GM12873 (cell line): ENCODE measurements at regions not wholly inside any gene's neighbourhood (a gene's known extent, or its start where the extent isn't known, plus 50 kb on each side); places are given as distances from the start of the nearest gene placed in this dataset.

Experiments
- TF ChIP-seq, protein P1 (sequence below): IDR thresholded peaks from 2 replicates; pipeline ENCODE4 v1.5.1; 2012; ENCODE audit warnings: low read depth, mild to moderate bottlenecking, moderate library complexity, low read length, control low read depth; ENCODE audit not compliant: insufficient read depth; ENCODE audit errors: missing control alignments

DNA sequence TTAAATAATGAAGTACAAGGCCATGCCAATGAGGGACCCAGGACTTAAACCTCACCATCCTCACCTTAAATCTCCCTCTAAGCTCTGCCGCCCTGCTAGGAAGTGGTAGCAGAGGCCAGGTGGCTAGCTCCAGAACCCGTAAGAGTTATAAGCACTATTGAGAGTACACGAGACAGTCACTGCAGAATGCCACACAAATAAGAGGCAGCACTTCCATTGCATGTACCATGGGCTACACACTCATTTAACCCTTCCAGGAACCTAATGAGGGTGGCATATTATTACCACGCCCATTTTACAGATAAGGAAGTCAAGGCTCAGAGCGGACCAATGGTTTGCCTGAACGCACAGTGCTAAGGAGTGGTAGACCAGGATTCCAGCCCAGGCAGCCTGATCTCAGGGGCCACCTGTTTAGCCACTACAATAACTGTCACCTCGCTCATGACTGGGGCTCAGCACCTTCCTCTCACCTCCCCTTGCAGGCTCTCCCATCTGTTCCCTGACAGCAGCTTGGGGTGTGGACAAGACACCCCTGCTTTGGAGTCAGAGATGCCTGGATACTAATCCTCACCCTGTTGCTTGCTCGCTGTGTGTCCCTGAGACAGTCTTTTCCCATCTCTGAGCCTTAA is 54.8 kb upstream of the ID3 start:
- TF ChIP-seq, protein P1, sequence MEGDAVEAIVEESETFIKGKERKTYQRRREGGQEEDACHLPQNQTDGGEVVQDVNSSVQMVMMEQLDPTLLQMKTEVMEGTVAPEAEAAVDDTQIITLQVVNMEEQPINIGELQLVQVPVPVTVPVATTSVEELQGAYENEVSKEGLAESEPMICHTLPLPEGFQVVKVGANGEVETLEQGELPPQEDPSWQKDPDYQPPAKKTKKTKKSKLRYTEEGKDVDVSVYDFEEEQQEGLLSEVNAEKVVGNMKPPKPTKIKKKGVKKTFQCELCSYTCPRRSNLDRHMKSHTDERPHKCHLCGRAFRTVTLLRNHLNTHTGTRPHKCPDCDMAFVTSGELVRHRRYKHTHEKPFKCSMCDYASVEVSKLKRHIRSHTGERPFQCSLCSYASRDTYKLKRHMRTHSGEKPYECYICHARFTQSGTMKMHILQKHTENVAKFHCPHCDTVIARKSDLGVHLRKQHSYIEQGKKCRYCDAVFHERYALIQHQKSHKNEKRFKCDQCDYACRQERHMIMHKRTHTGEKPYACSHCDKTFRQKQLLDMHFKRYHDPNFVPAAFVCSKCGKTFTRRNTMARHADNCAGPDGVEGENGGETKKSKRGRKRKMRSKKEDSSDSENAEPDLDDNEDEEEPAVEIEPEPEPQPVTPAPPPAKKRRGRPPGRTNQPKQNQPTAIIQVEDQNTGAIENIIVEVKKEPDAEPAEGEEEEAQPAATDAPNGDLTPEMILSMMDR = no peak

DNA sequence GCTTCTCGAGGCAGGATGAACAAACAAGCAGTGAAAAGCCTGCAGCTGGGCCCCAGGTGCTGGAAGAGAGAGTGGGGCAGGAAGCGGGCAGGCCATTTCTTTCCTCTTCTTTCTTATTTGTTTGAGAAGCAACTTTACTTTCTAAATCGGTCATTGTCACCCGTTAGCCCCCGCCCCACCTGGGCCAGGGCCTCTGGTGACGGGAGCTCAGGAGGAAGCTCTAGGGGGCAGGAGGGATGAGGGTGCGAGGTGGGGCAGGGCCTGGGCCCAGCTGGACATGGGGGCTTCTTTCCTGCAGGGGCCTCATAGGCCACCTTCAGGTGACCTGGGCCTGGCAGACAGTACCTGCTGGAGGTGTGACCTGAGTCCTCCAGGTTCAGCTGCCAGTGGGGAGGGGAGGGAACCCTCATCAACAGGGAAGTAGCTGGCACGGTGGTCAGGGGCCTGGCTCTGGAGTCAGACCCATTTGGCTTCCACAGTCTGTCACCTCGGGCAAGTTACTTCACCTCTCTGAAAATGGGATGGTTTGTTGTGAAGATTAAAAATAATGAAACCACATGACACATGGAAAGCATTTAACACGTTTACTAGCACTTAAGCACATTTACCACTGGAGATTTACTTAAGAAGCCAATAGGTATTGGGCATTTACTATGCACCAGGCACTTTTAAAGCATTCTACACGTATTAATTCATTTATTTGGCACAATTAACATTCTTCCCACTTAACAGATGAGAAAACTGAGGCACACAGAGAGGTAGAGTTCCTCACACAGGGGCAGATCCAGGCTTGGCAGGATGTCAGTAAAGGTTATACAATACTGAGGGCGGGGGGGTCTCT is 54.1 kb upstream of the ID3 start:
- TF ChIP-seq, protein P1 = no peak

DNA sequence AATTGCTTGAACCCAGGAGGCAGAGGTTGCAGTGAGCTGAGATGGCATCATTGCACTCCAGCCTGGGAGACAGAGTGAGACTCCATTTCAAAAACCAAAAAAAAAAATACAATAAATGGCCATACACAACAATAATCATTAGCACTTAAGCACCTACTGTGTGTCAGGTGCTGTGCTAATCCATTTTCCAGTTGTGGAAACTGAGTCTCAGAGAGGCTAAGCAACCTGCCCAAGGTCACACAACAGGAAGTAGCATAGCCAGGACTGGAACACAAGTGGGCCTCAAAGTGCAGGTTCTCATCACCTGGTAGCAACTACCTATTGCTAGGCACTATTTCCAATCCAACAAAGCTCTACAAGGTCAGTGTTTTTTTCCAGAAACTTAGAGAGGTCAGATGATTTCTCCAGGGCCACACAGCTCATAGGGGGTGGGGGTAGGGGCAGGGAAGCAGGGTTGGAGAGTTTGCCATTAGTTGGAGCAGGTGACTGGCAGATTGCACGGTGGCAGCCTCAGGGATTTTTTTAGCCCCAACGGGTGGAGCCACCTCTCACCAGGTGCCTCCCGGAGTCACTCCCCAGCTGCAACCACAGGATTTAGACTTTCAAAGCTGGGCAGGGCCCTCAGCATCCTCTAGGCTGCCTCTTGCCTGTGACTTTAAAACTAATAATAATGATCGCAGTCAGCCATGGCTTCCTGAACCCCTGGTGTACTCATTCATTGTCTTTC is 52.5 kb upstream of the ID3 start:
- TF ChIP-seq, protein P1 = no peak

DNA sequence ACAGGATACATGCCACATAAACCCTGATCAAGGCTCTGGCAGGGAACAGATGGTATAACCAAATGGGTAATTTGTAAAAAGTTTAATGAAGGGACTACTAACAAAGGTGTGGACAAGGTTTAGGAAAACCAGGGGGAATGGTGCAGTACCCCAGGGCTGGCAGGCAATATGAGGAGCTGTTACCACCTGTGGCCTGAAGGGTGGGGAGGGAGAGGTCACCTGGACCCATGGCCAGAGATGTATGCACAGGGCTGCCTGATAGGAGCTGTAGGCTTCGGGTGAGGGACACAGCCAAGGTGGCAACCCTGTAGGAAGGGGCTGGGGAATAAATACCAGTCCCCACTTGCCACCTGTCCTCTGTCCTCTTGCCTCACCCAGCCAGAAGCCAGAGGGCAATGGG is 51.4 kb upstream of the ID3 start:
- TF ChIP-seq, protein P1 = no peak

DNA sequence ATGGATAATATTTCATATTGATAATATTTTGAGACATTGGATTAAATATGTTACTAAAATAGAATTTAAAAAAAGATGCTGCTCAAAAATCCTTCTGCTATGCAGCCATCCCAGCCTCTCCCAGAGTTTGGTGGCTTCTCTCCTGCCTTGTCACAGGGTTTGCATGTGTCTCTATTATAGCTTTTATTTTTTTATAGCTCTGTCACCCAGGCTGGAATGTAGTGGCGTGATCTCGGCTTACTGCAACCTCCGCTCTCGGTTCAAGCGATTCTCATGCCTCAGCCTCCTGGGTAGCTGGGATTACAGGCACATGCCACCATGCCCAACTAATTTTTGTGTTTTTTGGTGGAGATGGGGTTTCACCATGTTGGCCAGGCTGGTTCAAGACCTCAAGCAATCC is 50.7 kb upstream of the ID3 start:
- TF ChIP-seq, protein P1 = no peak
